ENCODE measurements at regions not wholly inside any gene's neighbourhood (a gene's known extent, or its start where the extent isn't known, plus 50 kb on each side); places are given as distances from the start of the nearest gene placed in this dataset.

DNA sequence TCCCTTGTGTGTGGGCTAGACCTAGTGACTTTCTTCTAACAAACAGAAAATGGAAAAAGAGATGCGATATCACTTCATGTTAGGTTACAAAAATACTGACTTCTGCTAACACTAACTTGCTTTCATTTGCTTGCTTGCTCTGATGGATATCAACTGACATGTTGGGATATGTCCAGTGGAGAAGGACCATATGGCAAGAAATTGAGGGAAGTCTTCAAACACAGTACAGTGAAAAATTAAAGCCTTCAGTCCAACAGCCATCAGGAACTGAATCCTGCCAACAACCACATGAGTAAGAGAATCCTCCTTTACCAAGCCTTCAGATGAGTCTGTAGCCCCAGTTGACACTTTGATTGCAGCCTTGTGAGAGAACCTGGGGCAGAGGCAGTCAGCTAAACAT, 143.9 kb downstream of the MAIP1 start:
- TF ChIP-seq POLR2A (IDR thresholded peaks at IDR 0.05; ENCODE audit: low read length): no peak
- TF ChIP-seq GATA1 (IDR thresholded peaks at IDR 0.05; ENCODE audit: low read depth, low read length): no peak

All from erythroblast (primary cell).